ENCODE measurements at regions not wholly inside any gene's neighbourhood (a gene's known extent, or its start where the extent isn't known, plus 50 kb on each side); places are given as distances from the start of the nearest gene placed in this dataset.
"Not testable (repeated sequence)": the region's sequence is repeated elsewhere in the genome, so short reads cannot be mapped to it uniquely, and the experiment has no call there.

GRCh38 chr21:23045955-23046354 is 2047.7 kb downstream of the NCAM2 start:
- DNase-seq (ENCODE audit: low spot score) = no peak

- no peak for DNase-seq (ENCODE audit: low spot score)
Measured at GRCh38 chr21:23067672-23068071, 2069.5 kb downstream of the NCAM2 start.

DNA sequence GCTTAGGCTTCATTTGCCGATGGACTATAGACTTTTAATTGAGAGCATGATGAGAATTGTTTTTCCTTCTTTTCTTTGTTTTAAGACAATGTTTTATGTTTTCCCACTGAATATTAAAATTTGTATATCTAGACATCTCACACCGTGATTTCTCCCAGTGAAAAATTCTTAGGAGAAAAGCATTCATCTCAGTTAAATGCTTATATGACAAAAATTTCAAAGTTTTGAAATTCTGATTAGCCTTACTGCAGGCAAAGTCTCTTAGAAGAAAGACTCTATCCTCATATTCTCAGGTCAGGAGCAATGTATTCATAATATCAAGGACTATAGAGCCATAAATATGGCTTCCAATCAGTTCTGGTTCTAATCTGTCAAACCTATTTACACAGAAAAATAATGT is 2085.0 kb downstream of the NCAM2 start:
- DNase-seq (ENCODE audit: low spot score) = no peak

- no peak for DNase-seq (ENCODE audit: low spot score)
Measured at GRCh38 chr21:23093259-23093658, 2095.1 kb downstream of the NCAM2 start.

DNA sequence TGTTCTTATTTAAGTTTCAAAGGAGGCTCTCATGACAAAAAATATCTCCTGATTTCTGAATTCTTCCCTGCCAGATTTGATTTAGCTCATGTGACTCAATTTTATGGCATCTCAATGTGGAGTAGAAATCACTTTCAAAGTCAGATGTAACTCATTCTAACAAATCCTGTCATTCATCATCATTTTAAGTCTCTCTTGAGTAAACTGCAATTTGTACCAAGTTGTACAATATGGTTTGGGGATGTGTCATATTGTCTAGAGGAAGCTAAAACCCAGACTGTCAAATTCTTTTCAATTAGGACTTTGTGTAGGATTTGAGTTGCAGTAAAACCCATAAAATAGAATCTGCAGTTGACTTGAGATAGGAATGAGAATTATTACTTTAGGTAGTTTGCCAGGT is 2101.0 kb downstream of the NCAM2 start:
- DNase-seq (ENCODE audit: low spot score) = no peak

- no peak for DNase-seq (ENCODE audit: low spot score)
Measured at GRCh38 chr21:23101111-23101510, 2102.9 kb downstream of the NCAM2 start.

DNA sequence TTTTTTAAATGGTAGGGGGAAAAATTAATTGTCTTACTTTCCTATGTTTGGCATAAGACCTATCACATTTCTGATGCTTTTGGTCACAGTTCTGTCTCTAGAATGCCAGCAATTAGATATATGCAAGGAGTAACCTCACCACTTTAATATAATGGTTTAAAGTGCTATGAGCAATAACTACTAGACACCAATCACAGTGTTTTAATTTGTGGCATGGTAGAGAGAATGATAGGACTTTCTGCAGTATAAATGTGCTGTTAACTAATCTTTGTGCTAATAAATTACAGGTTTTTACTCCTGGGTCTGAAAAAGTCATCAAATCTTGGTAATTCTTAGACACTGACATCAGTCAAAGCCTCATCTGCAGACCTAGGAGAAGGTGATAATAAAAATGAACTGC is 2110.3 kb downstream of the NCAM2 start:
- no peak for DNase-seq (ENCODE audit: low spot score)

DNA sequence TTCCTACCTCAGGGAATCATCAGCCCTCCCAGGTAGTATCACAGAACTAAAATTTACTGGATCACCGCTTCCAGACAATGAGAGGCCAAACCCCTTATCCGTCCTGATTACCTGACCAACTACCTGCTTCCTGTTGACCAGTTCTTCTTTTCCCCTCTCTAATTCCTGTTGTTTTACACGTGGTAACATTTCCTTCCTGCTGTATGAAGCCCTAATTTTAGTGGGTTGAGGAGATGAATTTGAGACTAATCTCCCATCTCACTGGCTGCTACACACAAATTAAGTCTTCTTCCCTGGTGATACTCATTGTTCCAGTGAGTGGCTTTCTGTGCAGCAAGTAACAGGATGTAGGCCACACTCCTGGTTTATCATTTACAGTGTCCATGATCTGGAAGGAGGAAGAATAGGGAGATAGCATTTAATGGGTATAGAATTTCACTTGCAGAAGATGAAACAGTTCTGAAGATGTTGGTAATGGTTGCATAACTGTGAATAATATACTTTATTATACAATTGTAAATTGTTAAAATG is 2112.9 kb downstream of the NCAM2 start:
- DNase-seq (ENCODE audit: low spot score) = no peak

DNA sequence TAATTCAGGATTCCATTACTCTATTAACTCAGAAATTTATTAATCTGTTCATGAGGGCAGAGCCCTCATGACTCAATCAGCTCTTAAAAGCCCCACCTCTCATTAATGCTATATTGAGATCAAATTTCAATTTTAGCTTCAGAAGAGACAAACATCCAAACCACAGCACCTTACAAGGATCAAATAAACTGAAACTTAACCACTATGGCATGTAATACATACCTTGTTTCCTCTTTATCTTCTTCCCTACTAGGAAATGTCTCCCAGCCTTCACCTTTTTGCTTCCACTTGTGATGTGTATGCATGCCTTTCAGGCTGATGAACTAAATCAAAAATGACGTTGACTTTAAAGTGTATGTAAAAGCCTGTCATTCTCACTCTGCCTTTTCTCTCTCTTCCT is 2121.3 kb downstream of the NCAM2 start:
- no peak for DNase-seq (ENCODE audit: low spot score)

DNA sequence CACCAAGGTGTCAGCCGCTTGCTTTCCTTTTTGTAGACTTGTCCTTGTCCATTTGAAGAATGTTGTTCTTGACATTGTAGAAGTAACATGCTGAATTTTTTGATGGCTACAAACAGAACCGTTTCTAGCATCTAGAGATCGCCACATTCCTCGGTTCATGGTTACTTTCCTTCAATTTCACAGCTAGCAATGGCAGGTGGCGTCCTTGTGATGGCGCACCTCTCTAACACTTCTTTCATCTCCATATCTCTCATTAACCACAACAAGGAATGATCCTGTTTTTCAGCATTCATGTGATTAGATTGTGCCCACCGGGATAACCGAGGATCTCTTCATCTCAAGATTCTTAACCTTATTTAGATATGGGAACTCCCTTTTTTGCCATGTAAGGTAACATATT is 2129.8 kb downstream of the NCAM2 start:
- DNase-seq (ENCODE audit: low spot score) = no peak

DNA sequence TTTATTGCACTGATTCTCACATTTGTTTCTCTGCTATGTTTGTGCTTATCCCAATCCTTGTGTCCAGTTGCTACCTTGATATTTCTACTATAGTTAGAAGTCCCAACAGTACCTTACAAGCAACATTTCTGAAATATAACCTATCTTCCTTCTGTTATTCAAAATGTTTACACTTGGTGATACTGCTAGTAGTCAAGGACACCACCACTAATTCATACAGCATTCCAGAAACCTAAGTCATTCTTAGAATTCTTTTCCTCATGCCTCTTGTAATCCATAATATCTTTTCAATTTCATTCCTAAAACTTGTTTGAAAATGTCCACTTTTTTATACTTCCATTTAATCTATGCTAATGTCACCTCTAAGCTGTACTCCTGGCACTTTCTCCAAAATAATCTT is 2132.1 kb downstream of the NCAM2 start:
- no peak for DNase-seq (ENCODE audit: low spot score)

- no peak for DNase-seq (ENCODE audit: low spot score)
Measured at GRCh38 chr21:23131177-23131576, 2133.0 kb downstream of the NCAM2 start.

DNA sequence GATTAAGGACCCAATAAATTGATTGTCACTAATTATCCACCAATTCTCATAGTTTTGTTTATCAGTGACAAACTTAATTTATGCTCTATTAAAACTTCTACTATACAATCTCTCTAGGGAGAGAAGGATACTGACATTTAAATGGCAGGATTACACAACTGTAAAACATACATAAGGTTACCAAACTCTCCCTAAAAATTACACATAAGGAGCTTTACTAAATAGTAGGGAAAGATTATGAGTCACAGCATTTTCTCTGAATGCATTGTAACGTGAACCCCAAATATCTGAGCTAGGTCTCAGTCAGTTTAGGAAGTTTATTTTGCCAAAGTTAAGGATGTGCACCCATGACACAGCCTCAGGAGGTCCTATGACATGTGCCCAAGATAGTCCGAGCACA is 2140.6 kb downstream of the NCAM2 start:
- DNase-seq (ENCODE audit: low spot score) = no peak

DNA sequence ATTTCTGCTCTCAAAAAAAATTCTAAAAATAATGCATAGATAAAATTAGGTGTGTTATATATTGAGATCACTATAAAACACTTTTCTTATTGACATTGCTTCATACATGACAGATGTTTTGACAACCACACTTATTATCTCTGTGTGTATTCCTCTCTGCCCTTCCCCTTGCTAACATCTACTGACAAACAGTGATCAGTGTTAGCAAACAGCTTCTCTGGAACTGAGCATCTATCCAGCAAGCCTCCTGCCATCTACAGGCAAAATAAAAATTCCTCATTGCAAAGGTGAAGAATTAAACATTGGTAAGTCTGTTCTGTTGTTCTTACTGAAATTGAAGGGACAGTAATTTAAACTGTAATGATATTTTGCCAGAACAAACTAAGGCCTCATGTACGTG is 2153.9 kb downstream of the NCAM2 start:
- DNase-seq (ENCODE audit: low spot score) = no peak

- not testable (repeated sequence) for DNase-seq (ENCODE audit: low spot score)
Measured at GRCh38 chr21:23153842-23154241, 2155.6 kb downstream of the NCAM2 start.

GRCh38 chr21:23155281-23155680 is 2157.1 kb downstream of the NCAM2 start:
- no peak for DNase-seq (ENCODE audit: low spot score)

- DNase-seq (ENCODE audit: low spot score) = no peak
Measured at GRCh38 chr21:23160914-23161313, 2162.7 kb downstream of the NCAM2 start.

DNA sequence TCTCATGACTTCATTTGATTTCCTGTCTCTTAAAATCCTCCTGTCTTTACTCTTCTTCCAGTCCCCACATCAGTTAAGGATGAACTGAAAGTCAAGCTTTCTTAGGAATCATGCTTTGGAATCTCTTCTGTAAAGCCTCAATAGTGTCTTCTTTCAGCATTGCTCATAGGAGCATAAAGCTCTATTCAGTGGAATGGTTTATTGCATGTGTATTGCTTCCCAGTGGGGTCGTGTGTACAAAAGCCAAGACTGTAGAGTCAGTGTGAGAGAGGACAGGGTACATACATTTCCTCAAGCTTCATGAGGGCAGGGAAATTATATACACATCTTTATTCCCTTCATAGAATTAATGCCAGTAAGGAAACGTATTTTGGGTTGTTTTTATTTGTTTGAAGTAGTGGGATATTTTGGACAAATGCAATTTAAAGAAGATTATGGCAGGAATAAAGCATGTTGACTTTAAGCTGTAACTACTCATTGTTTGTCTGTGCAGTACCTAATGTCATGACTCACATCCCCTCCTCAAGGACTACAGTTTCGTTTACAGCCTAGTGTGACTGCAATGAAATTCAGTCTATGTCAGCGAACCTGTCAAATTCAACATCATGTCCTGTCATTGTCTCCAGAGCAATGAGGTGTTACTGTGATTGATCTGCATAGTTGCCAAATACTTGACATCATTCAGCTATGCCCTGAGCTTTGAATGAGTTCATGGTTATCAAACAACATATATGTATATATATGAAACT is 2164.2 kb downstream of the NCAM2 start:
- DNase-seq (ENCODE audit: low spot score) = no peak
